ENCODE measurements at regions not wholly inside any gene's neighbourhood (a gene's known extent, or its start where the extent isn't known, plus 50 kb on each side); places are given as distances from the start of the nearest gene placed in this dataset.
A peak's percentile ranks its signal among the peaks of the same experiment; 100 is the strongest.
"Not testable (repeated sequence)": the region's sequence is repeated elsewhere in the genome, so short reads cannot be mapped to it uniquely, and the experiment has no call there.

DNA sequence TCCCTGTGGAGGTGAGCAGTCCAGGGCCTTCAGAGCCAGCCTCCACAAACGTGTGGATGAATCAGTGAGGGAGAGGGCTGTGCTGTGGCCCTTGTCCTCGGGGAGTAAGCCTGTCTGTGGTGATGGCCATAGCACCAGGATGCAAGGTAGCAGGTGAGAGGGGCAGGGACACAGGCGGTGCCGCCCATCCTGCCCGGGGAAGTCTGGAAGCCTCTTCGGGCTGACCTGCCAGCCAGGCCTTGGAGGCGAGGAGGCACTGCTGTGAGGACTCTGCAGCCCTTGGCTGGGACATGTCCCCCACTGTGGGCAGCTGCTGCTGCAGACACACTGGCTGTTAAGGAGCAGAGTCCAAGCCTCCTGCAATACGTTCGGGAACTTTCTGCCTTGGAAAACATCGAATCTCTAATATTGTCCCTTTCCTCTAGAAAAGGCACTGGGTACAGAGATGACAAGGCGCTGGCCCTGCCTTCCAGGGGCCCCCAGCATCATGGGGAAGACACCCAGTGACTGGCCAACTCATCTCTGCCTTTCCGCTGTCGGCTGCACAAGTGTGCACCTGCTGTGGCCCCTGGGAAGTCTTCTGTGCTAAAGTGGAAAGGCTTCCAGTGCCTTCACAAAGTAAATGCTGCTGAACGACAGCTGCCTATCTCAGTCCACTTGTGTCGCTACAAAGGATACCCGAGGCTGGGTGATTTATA, 101.4 kb downstream of the ADRA2C start:
- DNase-seq, result no peak

- DNase-seq, result no peak
These were observed 102.3 kb downstream of the ADRA2C start for GRCh38 chr4:3868211-3869173.

DNA sequence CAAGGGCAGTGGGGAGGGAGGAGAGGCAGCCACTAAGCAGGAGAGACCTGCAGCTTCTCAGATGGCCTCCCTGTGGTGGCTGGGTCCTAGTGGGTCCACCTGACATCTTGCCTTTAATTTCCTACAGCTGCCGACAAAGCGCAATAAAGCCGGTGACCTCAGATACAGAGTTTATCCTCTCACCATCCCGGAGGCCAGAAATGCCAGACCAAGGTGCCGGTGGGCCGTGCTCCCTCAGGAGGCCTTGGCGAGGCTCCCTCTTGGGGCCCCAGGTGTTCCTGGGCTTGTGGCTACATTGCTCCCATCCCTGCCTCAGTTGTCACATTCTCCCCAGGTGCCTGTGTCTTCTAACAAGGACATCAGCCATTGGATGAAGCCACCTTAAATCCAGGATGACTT, 103.0 kb downstream of the ADRA2C start:
- no peak for DNase-seq

DNA sequence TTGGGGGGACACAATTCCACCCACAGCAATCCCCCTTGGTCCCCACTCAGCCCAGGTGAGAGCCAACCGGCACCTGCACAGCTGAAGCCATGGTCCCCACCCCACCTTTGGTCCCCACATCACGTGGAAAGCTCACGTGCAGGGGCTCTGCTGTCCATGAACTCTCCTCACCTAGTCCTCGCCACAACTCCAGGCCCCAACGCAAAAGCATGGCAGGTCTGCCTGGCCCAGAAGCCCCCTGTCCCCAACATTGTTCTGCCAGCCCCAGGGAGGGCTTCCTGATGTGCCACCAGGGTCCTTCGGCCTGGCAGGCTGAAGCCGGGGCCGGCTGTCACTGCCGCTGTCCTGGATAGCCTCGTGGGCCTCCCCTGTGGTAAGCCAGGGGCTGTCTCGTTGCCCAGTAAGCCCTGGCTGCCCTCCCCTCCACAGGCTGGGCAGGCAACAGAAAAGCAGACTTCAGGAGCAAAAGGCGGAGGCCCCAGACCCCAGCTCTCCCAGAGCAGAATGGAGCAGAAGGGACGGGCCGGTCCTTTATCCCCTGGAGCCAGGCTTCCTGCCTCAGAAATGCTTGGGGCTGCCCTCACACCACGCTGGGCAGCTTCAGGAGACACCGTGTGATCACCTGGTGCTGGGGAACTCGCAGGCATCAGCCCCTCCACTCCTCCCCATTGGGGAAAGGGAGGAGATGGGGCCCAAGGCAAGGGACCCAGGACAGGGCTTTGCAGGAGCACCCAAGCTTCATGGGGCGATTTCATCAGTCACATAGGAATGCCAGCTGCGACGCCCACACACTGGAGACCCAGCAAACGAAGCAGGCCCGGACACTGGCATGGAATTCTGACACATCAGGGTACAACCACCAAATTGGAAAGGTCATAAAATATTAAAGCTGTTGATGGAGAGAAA, 103.7 kb downstream of the ADRA2C start:
- DNase-seq, result no peak

DNA sequence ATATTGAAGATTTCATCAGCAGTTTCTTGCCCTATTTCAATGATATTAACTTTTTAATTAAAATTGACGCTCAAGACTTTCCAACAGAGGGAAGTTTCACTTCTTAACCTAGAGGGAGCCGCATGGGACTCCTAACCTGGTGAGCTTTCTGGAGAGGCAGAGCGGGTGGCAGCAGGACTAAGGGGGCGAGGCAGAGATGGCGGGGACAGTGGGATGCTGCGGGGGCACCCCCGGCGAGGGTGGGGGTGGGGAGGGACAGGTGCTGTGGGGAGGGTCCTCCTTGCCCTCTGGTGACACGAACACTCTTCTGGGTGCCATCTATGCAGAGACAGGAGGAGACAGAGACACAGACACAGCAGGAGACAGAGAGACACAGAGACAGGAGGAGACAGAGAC, 104.4 kb downstream of the ADRA2C start:
- DNase-seq, result no peak

GRCh38 chr4:3871181-3871852, 105.1 kb downstream of the ADRA2C start:
- DNase-seq, result no peak

DNA sequence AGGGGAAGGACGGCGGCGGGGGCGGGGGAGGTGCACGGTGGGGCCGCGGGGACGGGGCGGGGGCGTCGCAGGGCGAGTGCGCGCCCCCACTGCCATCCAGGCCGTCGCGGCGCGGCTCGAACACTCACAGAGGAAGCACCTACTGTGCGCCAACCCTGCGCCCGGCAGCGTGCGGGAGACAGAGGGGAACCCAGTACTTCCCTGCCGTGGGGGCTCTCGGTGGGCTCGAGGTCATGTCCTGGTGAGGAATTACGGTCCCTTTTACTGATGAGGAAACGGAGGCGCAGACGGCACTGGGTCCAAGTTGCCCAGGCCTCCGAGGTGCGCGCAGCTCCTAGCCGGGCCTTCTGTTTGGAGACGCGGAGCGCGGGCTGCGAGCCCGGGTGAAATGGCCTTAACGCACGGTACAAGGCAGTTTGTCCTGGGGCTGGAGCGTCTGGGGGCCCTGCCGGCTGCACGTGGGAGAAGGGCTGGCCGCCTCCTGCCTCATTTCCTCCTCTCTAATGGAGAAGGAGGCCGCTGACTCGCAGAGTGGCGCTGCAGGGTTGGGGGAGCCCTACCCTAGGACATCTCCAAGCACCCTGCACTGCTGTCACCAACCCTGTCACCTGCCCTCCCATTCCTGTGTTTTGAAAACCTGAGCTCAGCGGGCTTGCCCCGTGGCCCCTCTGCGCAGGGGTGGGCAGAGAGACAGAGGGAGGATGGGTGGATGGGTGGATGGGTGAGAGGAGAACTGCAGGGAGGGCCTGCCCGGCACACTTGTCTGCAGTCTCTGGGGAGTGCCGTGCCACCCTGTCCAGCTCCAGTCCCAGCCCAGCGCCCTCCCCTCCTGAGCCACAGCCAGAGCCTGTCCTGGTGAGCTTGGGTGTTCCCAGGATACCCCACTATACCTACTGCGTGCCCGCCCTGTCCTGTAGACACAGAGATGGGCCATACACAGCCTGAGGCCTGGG, 106.0 kb downstream of the ADRA2C start:
- DNase-seq, result no peak

DNA sequence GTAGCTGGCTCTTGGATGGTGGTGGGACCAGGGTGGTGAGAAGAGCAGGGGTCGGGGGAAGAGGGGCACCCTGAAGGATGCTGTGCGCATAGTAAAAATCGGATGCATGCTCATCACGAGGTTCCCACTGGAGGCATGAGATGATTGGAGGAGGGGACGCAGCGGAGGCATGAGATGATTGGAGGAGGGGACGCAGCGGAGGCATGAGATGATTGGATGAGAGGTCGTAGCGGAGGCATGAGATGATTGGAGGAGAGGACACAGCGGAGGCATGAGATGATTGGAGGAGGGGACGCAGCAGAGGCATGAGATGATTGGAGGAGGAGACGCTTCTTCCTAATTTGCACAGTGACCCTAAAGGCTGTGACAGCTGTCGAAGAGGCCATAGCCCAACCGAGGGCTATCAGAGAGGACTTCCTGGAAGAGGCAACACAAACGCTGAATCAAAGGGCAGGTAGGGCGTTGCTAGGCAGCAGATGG, 106.7 kb downstream of the ADRA2C start:
- no peak for DNase-seq

DNA sequence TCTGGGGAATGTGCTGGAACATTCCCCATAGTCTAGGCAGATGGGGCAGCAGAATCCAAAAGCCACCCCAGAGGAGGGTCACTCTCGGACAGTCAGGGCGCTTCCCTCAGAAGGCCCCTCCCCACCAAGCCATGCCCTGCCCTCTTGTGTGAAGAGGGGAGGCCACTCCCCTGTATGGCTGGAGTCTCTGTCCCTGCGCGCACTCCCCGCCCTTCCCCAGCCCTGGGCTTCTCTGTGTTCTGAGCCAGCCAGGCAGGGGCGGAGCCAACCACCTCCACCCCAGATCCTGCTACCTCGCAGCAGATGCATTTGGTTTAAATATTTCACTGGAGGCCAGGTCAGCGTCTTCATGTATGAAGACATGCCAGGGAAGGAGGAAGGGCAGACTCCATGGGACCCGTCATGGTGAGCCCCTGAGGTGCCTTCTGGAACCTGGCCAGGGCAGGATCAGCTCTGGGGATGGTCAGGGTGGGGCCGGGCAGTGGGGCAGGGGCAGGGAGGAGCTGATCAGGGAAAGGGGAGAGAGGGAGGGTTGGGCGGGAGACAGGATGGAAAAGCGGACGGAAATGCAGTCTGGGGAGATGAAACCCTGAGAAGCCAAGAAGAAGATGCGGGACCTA, 107.3 kb downstream of the ADRA2C start:
- DNase-seq, result no peak

GRCh38 chr4:3874028-3874415, 107.8 kb downstream of the ADRA2C start:
- no peak for DNase-seq

GRCh38 chr4:3874525-3875110, 108.4 kb downstream of the ADRA2C start:
- DNase-seq, result no peak

DNA sequence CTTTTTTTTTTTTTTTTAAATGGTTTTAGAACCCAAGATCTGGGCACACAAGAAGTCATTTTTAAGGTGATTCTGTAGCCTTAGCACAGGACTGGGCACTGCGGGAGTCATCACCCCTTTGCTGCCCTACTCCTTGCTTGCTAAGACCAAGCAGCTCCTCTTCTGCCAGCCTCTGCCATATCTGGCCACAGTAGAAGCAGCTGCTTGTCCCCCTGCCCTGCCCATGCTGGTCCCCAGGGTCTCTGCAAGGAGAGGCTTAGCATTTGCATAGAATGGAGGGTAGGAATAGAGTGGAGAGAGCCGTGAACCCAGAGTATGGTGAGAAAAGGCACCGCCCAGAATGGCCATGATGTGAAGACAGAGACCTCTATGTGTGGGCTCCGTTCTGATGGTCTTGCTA, 109.3 kb downstream of the ADRA2C start:
- no peak for DNase-seq

GRCh38 chr4:3876057-3876845, 110.1 kb downstream of the ADRA2C start:
- DNase-seq, result not testable (repeated sequence)

- no peak for DNase-seq
These were observed 111.1 kb downstream of the ADRA2C start for GRCh38 chr4:3877236-3877635.

DNA sequence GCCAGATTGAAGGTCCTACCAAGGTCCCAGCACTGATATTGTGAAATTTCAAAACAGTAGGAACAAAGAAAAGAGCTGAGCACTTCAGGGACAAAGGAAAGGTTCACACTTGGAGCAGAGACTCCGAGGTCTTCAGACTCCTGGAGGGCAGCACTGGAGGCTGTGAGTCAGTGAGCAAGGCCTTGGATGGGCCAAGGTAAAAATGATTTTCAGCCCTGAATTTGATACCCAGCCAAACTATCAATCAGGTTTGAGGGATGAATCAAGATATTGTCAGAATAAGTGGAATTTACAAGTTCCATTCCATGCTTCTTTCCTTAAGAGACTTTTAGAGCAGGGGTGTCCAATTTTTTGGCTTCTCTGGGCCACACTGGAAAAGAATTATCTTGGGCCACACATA, 111.7 kb downstream of the ADRA2C start:
- no peak for DNase-seq

GRCh38 chr4:3878678-3879077, 112.5 kb downstream of the ADRA2C start:
- DNase-seq, result no peak

DNA sequence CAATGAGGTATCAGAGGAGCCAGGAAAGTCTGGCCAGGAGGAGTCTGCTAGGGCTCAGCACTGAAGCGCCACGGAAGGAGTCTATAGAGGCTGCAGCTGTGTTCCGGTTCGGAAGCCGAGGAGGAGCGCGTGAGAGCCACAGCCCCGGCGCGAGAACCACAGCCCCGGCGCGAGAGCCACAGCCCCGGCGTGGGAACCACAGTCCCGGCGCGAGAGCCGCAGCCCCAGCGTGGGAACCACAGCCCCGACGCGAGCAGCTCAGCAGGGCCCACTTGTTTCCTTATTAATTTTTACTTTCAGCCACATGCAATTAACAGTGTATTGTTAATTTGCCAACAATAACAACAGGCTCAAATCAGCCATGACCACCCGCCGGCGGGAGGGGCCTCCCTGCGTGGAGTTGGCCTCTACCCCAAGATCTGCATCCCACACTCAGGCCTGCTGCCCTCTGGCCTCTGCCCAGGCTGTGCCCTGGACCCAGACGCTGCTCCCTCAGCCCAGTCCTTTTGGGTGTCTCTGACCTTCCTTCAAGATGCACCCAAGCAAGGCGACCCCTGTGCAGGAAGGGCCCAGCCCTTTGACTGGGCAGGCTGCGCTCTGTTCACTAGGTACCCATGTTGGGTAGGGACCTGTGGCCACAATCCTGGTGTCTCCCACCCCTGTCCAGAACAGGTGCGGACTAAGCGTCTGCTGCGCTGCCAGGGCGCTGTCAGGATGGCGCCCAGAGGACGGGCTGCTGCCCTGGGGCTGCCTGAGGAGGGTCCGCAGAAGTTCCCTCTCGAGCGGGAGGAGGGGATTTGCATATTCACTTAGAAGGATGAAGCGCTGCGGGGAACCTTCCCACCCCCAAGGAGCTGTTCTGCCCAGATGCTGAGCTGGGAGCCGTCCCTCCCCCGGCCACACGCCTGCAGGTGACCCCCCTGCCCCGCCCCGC, 113.8 kb downstream of the ADRA2C start:
- DNase-seq, result no peak

DNA sequence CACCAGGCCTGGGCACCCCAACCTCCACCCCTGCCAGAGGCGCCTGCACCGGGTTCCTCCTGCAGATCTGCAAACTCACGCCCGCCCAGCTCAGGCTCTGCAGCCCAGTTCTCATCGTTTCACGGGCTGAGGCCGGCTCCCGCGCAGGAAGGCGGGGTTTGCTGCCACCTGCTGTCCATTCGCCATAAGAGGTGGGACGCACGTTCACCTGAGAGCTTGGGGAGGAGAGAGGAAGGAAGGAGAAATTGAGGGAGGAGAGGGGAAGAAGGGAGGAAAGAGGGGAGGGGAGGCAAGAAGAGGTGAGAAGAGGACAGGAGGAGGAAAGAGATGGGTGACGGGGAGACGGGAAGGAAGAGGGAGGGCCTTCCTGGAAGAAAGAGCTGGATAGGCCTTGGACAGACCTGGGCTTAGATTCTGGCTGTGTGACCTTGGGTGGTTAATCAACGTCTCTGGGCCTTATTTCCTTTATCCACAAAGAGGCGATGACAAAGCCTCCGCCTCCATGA, 114.5 kb downstream of the ADRA2C start:
- peak; percentile 72 for DNase-seq
